ENCODE measurements at regions not wholly inside any gene's neighbourhood (a gene's known extent, or its start where the extent isn't known, plus 50 kb on each side); places are given as distances from the start of the nearest gene placed in this dataset.

GRCh38 chr14:89493877-89494634 lies 77.0 kb upstream of the FOXN3 start:
- Histone ChIP-seq H3K4me3 (ENCODE audit: low read depth in 1 of 2, low read length in 1 of 2) (no peak overlapping the region), H3K36me3 (no peaks in the 10 kb centered on the region), H3K27ac (no peak overlapping the region), H3K9me3 (no peaks in the 10 kb centered on the region), H3K4me1 (ENCODE audit: control insufficient read depth in 1 of 2, insufficient read depth in 1 of 2, low read depth in 1 of 2, low read length in 1 of 2) (peaks cover 4 to 5% of the 10 kb centered on the region in 2 experiments), H3K27me3 (no peaks in the 10 kb centered on the region)
- TF ChIP-seq CTCF (IDR thresholded peaks at IDR 0.05) = no peak

DNA sequence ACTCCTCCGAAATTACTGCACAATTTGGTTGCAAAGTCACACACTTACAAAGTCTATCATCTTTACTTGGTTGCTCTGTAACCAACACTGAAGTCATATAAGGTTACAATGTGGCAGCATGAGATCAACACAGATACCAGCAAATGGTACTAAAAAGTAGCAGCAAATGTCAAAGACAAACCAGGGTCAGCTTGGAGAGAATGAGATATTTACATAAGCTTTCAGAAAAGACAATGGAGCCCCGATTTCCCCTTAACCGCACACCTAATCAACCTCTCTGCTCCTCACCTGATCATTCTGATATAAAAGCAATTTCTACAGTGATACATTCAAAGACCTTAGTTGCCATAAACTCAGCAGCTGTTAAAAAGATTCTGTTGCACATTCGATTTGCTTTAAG lies 76.4 kb upstream of the FOXN3 start:
- Histone ChIP-seq H3K27me3 (no peaks in the 10 kb centered on the region), H3K4me1 (ENCODE audit: control insufficient read depth in 1 of 2, insufficient read depth in 1 of 2, low read depth in 1 of 2, low read length in 1 of 2) (no peaks in the 10 kb centered on the region), H3K9me3 (no peaks in the 10 kb centered on the region), H3K36me3 (no peaks in the 10 kb centered on the region), H3K4me3 (ENCODE audit: low read depth in 1 of 2, low read length in 1 of 2) (no peak overlapping the region), H3K27ac (no peak overlapping the region)
- TF ChIP-seq CTCF (IDR thresholded peaks at IDR 0.05) = no peak

DNA sequence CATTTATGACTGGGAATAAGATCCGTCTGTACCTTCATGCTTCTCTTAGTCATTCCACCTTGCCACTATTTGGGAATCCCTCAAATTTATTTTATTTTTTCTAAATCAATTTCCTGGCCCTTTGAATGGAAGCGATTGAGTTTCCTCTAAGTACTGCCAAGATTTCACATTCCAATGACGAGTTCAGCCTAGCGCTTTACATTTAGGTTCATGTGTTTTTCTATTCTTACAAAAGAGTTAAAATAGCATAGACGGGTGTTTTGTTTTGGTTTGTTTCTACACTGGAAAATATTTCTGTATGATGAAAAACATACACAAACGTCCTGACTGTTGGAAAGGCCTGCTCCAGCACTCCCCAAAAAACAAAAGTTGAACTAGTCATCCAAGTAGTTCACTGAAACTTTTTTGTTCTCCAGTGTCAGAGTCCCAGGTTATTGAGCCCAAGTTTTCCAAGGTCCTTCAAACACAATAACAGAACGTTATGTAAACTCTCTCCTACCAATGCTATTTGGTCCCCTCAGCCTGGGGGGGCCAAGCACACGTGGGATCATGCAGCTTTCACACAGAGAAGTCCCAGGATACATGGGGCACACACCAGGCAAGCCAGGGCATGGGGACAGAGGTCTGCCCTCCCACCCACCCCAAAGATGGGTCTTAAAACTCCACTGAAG lies 74.8 kb upstream of the FOXN3 start:
- Histone ChIP-seq H3K4me3 (ENCODE audit: low read depth in 1 of 2, low read length in 1 of 2) (no peak overlapping the region), H3K36me3 (no peaks in the 10 kb centered on the region), H3K27me3 (no peaks in the 10 kb centered on the region), H3K27ac (no peak overlapping the region), H3K9me3 (no peaks in the 10 kb centered on the region), H3K4me1 (ENCODE audit: control insufficient read depth in 1 of 2, insufficient read depth in 1 of 2, low read depth in 1 of 2, low read length in 1 of 2) (peaks cover 13 to 14% of the 10 kb centered on the region in 2 experiments)
- TF ChIP-seq CTCF (IDR thresholded peaks at IDR 0.05) = no peak

DNA sequence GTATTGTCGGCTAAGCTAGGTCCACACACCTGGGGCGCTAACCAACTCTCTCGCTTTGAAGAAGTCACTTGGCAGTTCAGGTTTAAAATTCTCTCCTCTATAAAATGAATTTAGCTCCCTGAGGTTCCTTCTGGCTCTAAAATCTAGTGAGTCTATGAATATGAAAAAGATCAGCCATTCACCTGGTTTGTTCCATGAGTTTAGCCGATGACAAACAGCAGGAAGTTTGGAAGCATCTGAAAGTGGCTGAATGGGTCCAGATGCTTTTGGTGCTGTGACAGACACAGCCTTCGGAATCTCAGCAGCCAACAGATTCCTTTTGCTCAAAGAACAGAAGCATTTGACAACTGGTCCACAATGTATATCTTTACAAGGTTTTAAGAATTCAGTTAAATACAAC lies 73.4 kb upstream of the FOXN3 start:
- no peaks in the 10 kb centered on the region for H3K27me3 ChIP-seq
- no peaks in the 10 kb centered on the region for H3K9me3 ChIP-seq
- H3K4me3 ChIP-seq (ENCODE audit: low read depth in 1 of 2, low read length in 1 of 2) = no peak overlapping the region
- TF ChIP-seq CTCF (IDR thresholded peaks at IDR 0.05) = no peak
- H3K36me3 ChIP-seq = no peaks in the 10 kb centered on the region
- no peak overlapping the region for H3K27ac ChIP-seq
- H3K4me1 ChIP-seq (ENCODE audit: control insufficient read depth in 1 of 2, insufficient read depth in 1 of 2, low read depth in 1 of 2, low read length in 1 of 2) = peaks cover 27 to 28% of the 10 kb centered on the region in 2 experiments

DNA sequence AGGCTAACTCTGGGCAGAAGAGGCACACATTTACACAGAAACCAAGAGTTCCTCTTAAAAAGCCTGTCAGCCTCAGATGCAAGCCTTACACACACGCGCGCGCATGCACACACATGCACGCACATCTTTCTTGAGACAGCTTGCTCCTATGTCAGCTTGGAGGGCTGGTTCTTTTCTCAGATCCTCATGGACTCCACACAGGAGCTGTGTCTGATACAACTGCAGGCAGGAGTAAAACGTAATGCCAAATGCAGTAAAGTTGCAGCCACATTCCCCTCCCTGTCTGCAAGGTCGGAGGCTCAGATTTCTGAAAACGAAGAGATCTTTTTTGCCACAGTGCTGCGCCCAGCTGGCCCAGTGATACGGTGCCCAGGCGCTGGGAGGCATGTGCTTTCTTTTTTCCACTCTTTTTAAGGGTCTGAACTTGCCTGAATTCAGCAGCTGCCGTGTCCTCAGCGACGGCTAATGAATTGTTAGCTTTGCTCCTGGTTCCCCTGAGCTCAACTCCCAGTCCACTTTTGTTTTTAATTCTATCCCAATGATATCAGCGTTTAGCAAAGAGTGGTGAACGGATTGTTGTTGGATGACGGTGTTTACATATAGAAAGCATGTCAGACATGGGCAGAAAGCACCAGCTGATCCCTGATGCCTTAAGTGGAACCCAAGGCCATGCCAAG lies 72.9 kb upstream of the FOXN3 start:
- Histone ChIP-seq H3K4me1 (ENCODE audit: control insufficient read depth in 1 of 2, insufficient read depth in 1 of 2, low read depth in 1 of 2, low read length in 1 of 2) (peaks cover 33 to 34% of the 10 kb centered on the region in 2 experiments), H3K36me3 (no peaks in the 10 kb centered on the region), H3K4me3 (ENCODE audit: low read depth in 1 of 2, low read length in 1 of 2) (no peak overlapping the region), H3K9me3 (no peaks in the 10 kb centered on the region), H3K27me3 (no peaks in the 10 kb centered on the region), H3K27ac (no peak overlapping the region)
- TF ChIP-seq CTCF (IDR thresholded peaks at IDR 0.05) = no peak

Measured in neutrophil (primary cell).